WI38 (cell line): ENCODE measurements at regions not wholly inside any gene's neighbourhood (a gene's known extent, or its start where the extent isn't known, plus 50 kb on each side); places are given as distances from the start of the nearest gene placed in this dataset.

Experiments used
- H3K4me3 ChIP-seq: 2 replicates; pipeline ENCODE4 v1.5.1; 2011; ENCODE audit warnings: low read depth, mild to moderate bottlenecking, control low read depth, low read length
- CTCF ChIP-seq: IDR thresholded peaks from 2 replicates; pipeline ENCODE4 v1.5.1; 2012; ENCODE audit warnings: low read depth, mild to moderate bottlenecking, control low read depth, low read length

- TF ChIP-seq CTCF: no peak
- H3K4me3 ChIP-seq: no peak overlapping the region
These were observed 324.9 kb upstream of the POT1 start for GRCh38 chr7:125254566-125254965.

- no peak for TF ChIP-seq CTCF
These were observed 324.0 kb upstream of the POT1 start for GRCh38 chr7:125253452-125254190.

GRCh38 chr7:125247514-125248098 lies 318.0 kb upstream of the POT1 start:
- no peak overlapping the region for H3K4me3 ChIP-seq
- TF ChIP-seq CTCF: no peak

More at GRCh38 chr7:125253452-125254190, 324.0 kb upstream of the POT1 start:
- no peak overlapping the region for H3K4me3 ChIP-seq

GRCh38 chr7:125246706-125247105 lies 317.1 kb upstream of the POT1 start:
- H3K4me3 ChIP-seq: no peak overlapping the region
- TF ChIP-seq CTCF: no peak

- H3K4me3 ChIP-seq: no peak overlapping the region
- no peak for TF ChIP-seq CTCF
These were observed 311.9 kb upstream of the POT1 start for GRCh38 chr7:125241548-125241947.

- H3K4me3 ChIP-seq: no peak overlapping the region
- no peak for TF ChIP-seq CTCF
These were observed 293.0 kb upstream of the POT1 start for GRCh38 chr7:125222596-125222995.

- no peak for TF ChIP-seq CTCF
- no peak overlapping the region for H3K4me3 ChIP-seq
These were observed 288.5 kb upstream of the POT1 start for GRCh38 chr7:125218076-125218475.
